Activated B cell treated with CpG ODN at 0.5 μM for 24 hours (primary cell): ENCODE measurements at regions not wholly inside any gene's neighbourhood (a gene's known extent, or its start where the extent isn't known, plus 50 kb on each side); places are given as distances from the start of the nearest gene placed in this dataset.

Experiments used
- ATAC-seq: fragments of 200-7000 bp; cut with Tn5 transposase; one replicate; pipeline ENCODE4 v1.10.0; 2021; ENCODE audit warnings: low read depth, mild to moderate bottlenecking, moderate library complexity
- CTCF ChIA-PET: fragments of 350-600 bp; sonication (Branson Sonifier 250); formaldehyde crosslinking; loops from one replicate; lab custom pipeline; 2021; ENCODE audit warnings: antibody characterized with exemption; lab: Charles Lee
- POLR2A ChIA-PET: fragments of 350-600 bp; sonication (Branson Sonifier 250); formaldehyde crosslinking; loops from one replicate; lab custom pipeline; 2021; ENCODE audit warnings: antibody characterized with exemption; lab: Charles Lee
- DNase-seq: peaks from one replicate; pipeline ENCODE4 v3.0.0; 2022
- H3K27ac Mint-ChIP-seq: one replicate; pipeline ENCODE4 v1.8.0; 2020; ENCODE audit warnings: mixed read lengths
- H3K27me3 Mint-ChIP-seq: one replicate; pipeline ENCODE4 v1.8.0; 2021; ENCODE audit warnings: mixed read lengths
- H3K36me3 Mint-ChIP-seq: one replicate; pipeline ENCODE4 v1.8.0; 2021; ENCODE audit warnings: low read depth, mixed read lengths
- H3K4me1 Mint-ChIP-seq: one replicate; pipeline ENCODE4 v1.8.0; 2021; ENCODE audit warnings: mixed read lengths
- H3K4me3 Mint-ChIP-seq: one replicate; pipeline ENCODE4 v1.8.0; 2020; ENCODE audit warnings: mild to moderate bottlenecking, mixed read lengths
- H3K9me3 Mint-ChIP-seq: one replicate; pipeline ENCODE4 v1.8.0; 2020; ENCODE audit warnings: mixed read lengths
- CTCF ChIP-seq: fragments of 200-600 bp; IDR thresholded peaks from one replicate; pipeline ENCODE4 v1.8.0; 2022; ENCODE audit warnings: antibody characterized with exemption, mild to moderate bottlenecking
- intact Hi-C: fragments of 100-400 bp; cut with micrococcal nuclease; formaldehyde crosslinking; loops from one replicate; pipeline ENCODE4 v1.15.1; 2024

GRCh38 chr14:66099451-66099850 lies 386.7 kb upstream of the CCDC196 start:
- ATAC-seq: no peak
- no peaks in the 10 kb centered on the region for H3K4me1 Mint-ChIP-seq
- H3K27ac Mint-ChIP-seq: no peak overlapping the region
- TF ChIP-seq CTCF: no peak
- H3K27me3 Mint-ChIP-seq: peaks cover 5% of the 10 kb centered on the region
- no peaks in the 10 kb centered on the region for H3K9me3 Mint-ChIP-seq
- ChIA-PET POLR2A (no interaction called here), CTCF (no interaction called here)
- H3K36me3 Mint-ChIP-seq: no peaks in the 10 kb centered on the region
- no peak for DNase-seq
- H3K4me3 Mint-ChIP-seq: no peak overlapping the region
- intact Hi-C loops: no loop called here

- ChIA-PET POLR2A (no interaction called here), CTCF (no interaction called here)
- Mint-ChIP-seq H3K27ac (no peak overlapping the region), H3K9me3 (no peaks in the 10 kb centered on the region), H3K4me1 (no peaks in the 10 kb centered on the region), H3K4me3 (no peak overlapping the region), H3K27me3 (peaks cover 5% of the 10 kb centered on the region), H3K36me3 (no peaks in the 10 kb centered on the region)
- ATAC-seq (no peak), DNase-seq (no peak)
- no peak for TF ChIP-seq CTCF
- intact Hi-C loops: no loop called here
These were observed 386.2 kb upstream of the CCDC196 start for GRCh38 chr14:66099931-66100330.

GRCh38 chr14:66101662-66102061 lies 384.5 kb upstream of the CCDC196 start:
- Mint-ChIP-seq H3K27me3 (peaks cover 9% of the 10 kb centered on the region), H3K4me1 (no peaks in the 10 kb centered on the region), H3K27ac (no peak overlapping the region), H3K4me3 (no peak overlapping the region), H3K36me3 (no peaks in the 10 kb centered on the region), H3K9me3 (no peaks in the 10 kb centered on the region)
- ATAC-seq (no peak), DNase-seq (no peak)
- intact Hi-C loops: no loop called here
- CTCF ChIA-PET: no interaction called here
- no peak for TF ChIP-seq CTCF
- POLR2A ChIA-PET: no interaction called here

GRCh38 chr14:66104486-66104885 lies 381.7 kb upstream of the CCDC196 start:
- ChIA-PET CTCF (no interaction called here), POLR2A (no interaction called here)
- Mint-ChIP-seq H3K36me3 (no peaks in the 10 kb centered on the region), H3K27me3 (peaks cover 9% of the 10 kb centered on the region), H3K9me3 (no peaks in the 10 kb centered on the region), H3K4me3 (no peak overlapping the region), H3K27ac (no peak overlapping the region), H3K4me1 (no peaks in the 10 kb centered on the region)
- no peak for DNase-seq
- no peak for TF ChIP-seq CTCF
- ATAC-seq: no peak
- intact Hi-C loops: no loop called here

DNA sequence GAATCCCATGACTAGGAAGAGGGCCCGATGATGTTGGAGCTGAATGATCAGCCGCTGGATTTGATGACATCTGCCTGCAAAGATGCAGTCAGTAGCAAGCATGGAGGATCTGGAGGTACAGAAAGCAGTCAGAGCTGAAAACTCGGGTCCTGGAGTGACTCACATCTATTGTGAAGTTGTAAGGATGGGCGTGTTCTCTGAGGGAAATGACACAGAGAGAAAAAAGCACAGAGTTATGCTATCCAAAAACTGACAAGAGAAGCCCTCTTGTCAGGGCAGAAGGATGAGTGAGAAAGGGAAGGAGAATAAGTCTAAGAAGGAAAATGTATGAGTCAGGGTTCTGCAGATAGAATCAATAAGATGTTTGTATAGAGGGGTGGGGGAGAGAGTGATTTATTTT lies 380.4 kb upstream of the CCDC196 start:
- ChIA-PET CTCF (no interaction called here), POLR2A (no interaction called here)
- no peak for TF ChIP-seq CTCF
- ATAC-seq (no peak), DNase-seq (no peak)
- Mint-ChIP-seq H3K9me3 (no peaks in the 10 kb centered on the region), H3K4me3 (no peak overlapping the region), H3K27me3 (peaks cover 9% of the 10 kb centered on the region), H3K4me1 (no peaks in the 10 kb centered on the region), H3K36me3 (no peaks in the 10 kb centered on the region), H3K27ac (no peak overlapping the region)
- intact Hi-C loops: no loop called here
